Activated CD4-positive, alpha-beta T cell treated with anti-CD3 and anti-CD28 coated beads, Interleukin-2, amount 10 ng/mL, durations not matched to agents 24 days and 14 days (primary cell): ENCODE measurements at regions not wholly inside any gene's neighbourhood (a gene's known extent, or its start where the extent isn't known, plus 50 kb on each side); places are given as distances from the start of the nearest gene placed in this dataset.

Experiments used
- DNase-seq: peaks from one replicate; pipeline ENCODE4 v3.0.0; 2022
- H3K27ac Mint-ChIP-seq: one replicate; pipeline ENCODE4 v1.8.0; 2022; ENCODE audit warnings: mild to moderate bottlenecking, mixed read lengths
- H3K27me3 Mint-ChIP-seq: one replicate; pipeline ENCODE4 v1.8.0; 2022; ENCODE audit warnings: mixed read lengths
- H3K36me3 Mint-ChIP-seq: one replicate; pipeline ENCODE4 v1.8.0; 2022; ENCODE audit warnings: low read depth, mild to moderate bottlenecking, mixed read lengths
- H3K4me1 Mint-ChIP-seq: one replicate; pipeline ENCODE4 v1.8.0; 2021; ENCODE audit warnings: mixed read lengths
- H3K4me3 Mint-ChIP-seq: one replicate; pipeline ENCODE4 v1.8.0; 2022; ENCODE audit warnings: mild to moderate bottlenecking, moderate library complexity, mixed read lengths
- H3K9me3 Mint-ChIP-seq: one replicate; pipeline ENCODE4 v1.8.0; 2021; ENCODE audit warnings: mixed read lengths
- intact Hi-C: fragments of 100-400 bp; cut with micrococcal nuclease; formaldehyde crosslinking; loops from one replicate; pipeline ENCODE4 v1.15.1; 2023

- Mint-ChIP-seq H3K4me3 (no peak overlapping the region), H3K27ac (no peak overlapping the region), H3K27me3 (no peaks in the 10 kb centered on the region), H3K9me3 (peaks cover 6% of the 10 kb centered on the region), H3K36me3 (no peaks in the 10 kb centered on the region), H3K4me1 (no peaks in the 10 kb centered on the region)
- DNase-seq, result no peak
- intact Hi-C loops, result no loop called here
Measured at GRCh38 chr4:10283761-10284160, 167.2 kb upstream of the WDR1 start.

GRCh38 chr4:10281996-10282395 is 165.4 kb upstream of the WDR1 start:
- no peaks in the 10 kb centered on the region for H3K4me1 Mint-ChIP-seq
- no peak overlapping the region for H3K27ac Mint-ChIP-seq
- H3K36me3 Mint-ChIP-seq, result no peaks in the 10 kb centered on the region
- H3K27me3 Mint-ChIP-seq, result no peaks in the 10 kb centered on the region
- intact Hi-C loops, result no loop called here
- no peak overlapping the region for H3K4me3 Mint-ChIP-seq
- no peak for DNase-seq
- H3K9me3 Mint-ChIP-seq, result peaks cover 6% of the 10 kb centered on the region

- peaks cover 5% of the 10 kb centered on the region for H3K9me3 Mint-ChIP-seq
- no peak overlapping the region for H3K4me3 Mint-ChIP-seq
- no peaks in the 10 kb centered on the region for H3K4me1 Mint-ChIP-seq
- intact Hi-C loops, result no loop called here
- no peak for DNase-seq
- H3K27me3 Mint-ChIP-seq, result peaks cover 3% of the 10 kb centered on the region
- no peaks in the 10 kb centered on the region for H3K36me3 Mint-ChIP-seq
- no peak overlapping the region for H3K27ac Mint-ChIP-seq
Measured at GRCh38 chr4:10279261-10279660, 162.7 kb upstream of the WDR1 start.

- no peak overlapping the region for H3K4me3 Mint-ChIP-seq
- intact Hi-C loops, result no loop called here
- H3K27ac Mint-ChIP-seq, result no peak overlapping the region
- H3K27me3 Mint-ChIP-seq, result peaks cover 3% of the 10 kb centered on the region
- no peak for DNase-seq
- no peaks in the 10 kb centered on the region for H3K9me3 Mint-ChIP-seq
- H3K36me3 Mint-ChIP-seq, result no peaks in the 10 kb centered on the region
- no peaks in the 10 kb centered on the region for H3K4me1 Mint-ChIP-seq
Measured at GRCh38 chr4:10278071-10278470, 161.5 kb upstream of the WDR1 start.

GRCh38 chr4:10276152-10276551 is 159.6 kb upstream of the WDR1 start:
- Mint-ChIP-seq H3K36me3 (no peaks in the 10 kb centered on the region), H3K27me3 (peaks cover 3% of the 10 kb centered on the region), H3K4me1 (no peaks in the 10 kb centered on the region), H3K4me3 (no peak overlapping the region), H3K9me3 (no peaks in the 10 kb centered on the region), H3K27ac (no peak overlapping the region)
- intact Hi-C loops, result no loop called here
- DNase-seq, result no peak

GRCh38 chr4:10275696-10276095 is 159.1 kb upstream of the WDR1 start:
- intact Hi-C loops, result no loop called here
- Mint-ChIP-seq H3K36me3 (no peaks in the 10 kb centered on the region), H3K9me3 (no peaks in the 10 kb centered on the region), H3K4me1 (no peaks in the 10 kb centered on the region), H3K27me3 (peaks cover 3% of the 10 kb centered on the region), H3K4me3 (no peak overlapping the region), H3K27ac (no peak overlapping the region)
- no peak for DNase-seq

GRCh38 chr4:10273030-10273429 is 156.4 kb upstream of the WDR1 start:
- H3K4me3 Mint-ChIP-seq, result no peak overlapping the region
- DNase-seq, result no peak
- H3K9me3 Mint-ChIP-seq, result no peaks in the 10 kb centered on the region
- no peak overlapping the region for H3K27ac Mint-ChIP-seq
- no peaks in the 10 kb centered on the region for H3K4me1 Mint-ChIP-seq
- no peaks in the 10 kb centered on the region for H3K36me3 Mint-ChIP-seq
- intact Hi-C loops, result no loop called here
- H3K27me3 Mint-ChIP-seq, result peaks cover 3% of the 10 kb centered on the region

GRCh38 chr4:10272511-10272910 is 155.9 kb upstream of the WDR1 start:
- intact Hi-C loops, result no loop called here
- Mint-ChIP-seq H3K4me3 (no peak overlapping the region), H3K27me3 (peaks cover 3% of the 10 kb centered on the region), H3K4me1 (no peaks in the 10 kb centered on the region), H3K9me3 (no peaks in the 10 kb centered on the region), H3K27ac (no peak overlapping the region), H3K36me3 (no peaks in the 10 kb centered on the region)
- no peak for DNase-seq

- DNase-seq, result no peak
- no peak overlapping the region for H3K4me3 Mint-ChIP-seq
- no peak overlapping the region for H3K27ac Mint-ChIP-seq
Measured at GRCh38 chr4:10267066-10267465, 150.5 kb upstream of the WDR1 start.

GRCh38 chr4:10260777-10261176 is 144.2 kb upstream of the WDR1 start:
- H3K4me3 Mint-ChIP-seq, result no peak overlapping the region
- H3K36me3 Mint-ChIP-seq, result no peaks in the 10 kb centered on the region
- H3K9me3 Mint-ChIP-seq, result peaks cover 3% of the 10 kb centered on the region
- H3K27me3 Mint-ChIP-seq, result peaks cover 4% of the 10 kb centered on the region
- H3K27ac Mint-ChIP-seq, result no peak overlapping the region
- intact Hi-C loops, result no loop called here
- DNase-seq, result no peak
- no peaks in the 10 kb centered on the region for H3K4me1 Mint-ChIP-seq

More at GRCh38 chr4:10267066-10267465, 150.5 kb upstream of the WDR1 start:
- Mint-ChIP-seq H3K36me3 (no peaks in the 10 kb centered on the region), H3K27me3 (no peaks in the 10 kb centered on the region), H3K9me3 (no peaks in the 10 kb centered on the region), H3K4me1 (no peaks in the 10 kb centered on the region)
- intact Hi-C loops, result no loop called here

- peaks cover 4% of the 10 kb centered on the region for H3K27me3 Mint-ChIP-seq
- H3K4me3 Mint-ChIP-seq, result no peak overlapping the region
- peaks cover 3% of the 10 kb centered on the region for H3K9me3 Mint-ChIP-seq
- H3K36me3 Mint-ChIP-seq, result no peaks in the 10 kb centered on the region
- H3K27ac Mint-ChIP-seq, result no peak overlapping the region
- no peaks in the 10 kb centered on the region for H3K4me1 Mint-ChIP-seq
- no peak for DNase-seq
- intact Hi-C loops, result no loop called here
Measured at GRCh38 chr4:10259976-10260375, 143.4 kb upstream of the WDR1 start.

GRCh38 chr4:10256203-10256602 is 139.6 kb upstream of the WDR1 start:
- H3K27me3 Mint-ChIP-seq, result peaks cover 7% of the 10 kb centered on the region
- no peak for DNase-seq
- no peaks in the 10 kb centered on the region for H3K4me1 Mint-ChIP-seq
- intact Hi-C loops, result no loop called here
- H3K4me3 Mint-ChIP-seq, result no peak overlapping the region
- peaks cover 3% of the 10 kb centered on the region for H3K9me3 Mint-ChIP-seq
- H3K36me3 Mint-ChIP-seq, result no peaks in the 10 kb centered on the region
- no peak overlapping the region for H3K27ac Mint-ChIP-seq

GRCh38 chr4:10253765-10254164 is 137.2 kb upstream of the WDR1 start:
- Mint-ChIP-seq H3K27me3 (peaks cover 9% of the 10 kb centered on the region), H3K4me3 (no peak overlapping the region), H3K27ac (no peak overlapping the region), H3K9me3 (no peaks in the 10 kb centered on the region), H3K36me3 (no peaks in the 10 kb centered on the region), H3K4me1 (no peaks in the 10 kb centered on the region)
- intact Hi-C loops, result no loop called here
- DNase-seq, result no peak

- Mint-ChIP-seq H3K36me3 (no peaks in the 10 kb centered on the region), H3K27ac (no peak overlapping the region)
Measured at GRCh38 chr4:10245751-10246150, 129.2 kb upstream of the WDR1 start.

GRCh38 chr4:10243856-10244255 is 127.3 kb upstream of the WDR1 start:
- H3K4me3 Mint-ChIP-seq, result no peak overlapping the region
- no peaks in the 10 kb centered on the region for H3K4me1 Mint-ChIP-seq
- H3K9me3 Mint-ChIP-seq, result no peaks in the 10 kb centered on the region
- H3K36me3 Mint-ChIP-seq, result no peaks in the 10 kb centered on the region
- no peak overlapping the region for H3K27ac Mint-ChIP-seq
- intact Hi-C loops, result no loop called here
- DNase-seq, result peak; percentile 38
- peaks cover 8% of the 10 kb centered on the region for H3K27me3 Mint-ChIP-seq

More at GRCh38 chr4:10245751-10246150, 129.2 kb upstream of the WDR1 start:
- Mint-ChIP-seq H3K4me3 (no peak overlapping the region), H3K9me3 (no peaks in the 10 kb centered on the region), H3K27me3 (peaks cover 10% of the 10 kb centered on the region), H3K4me1 (no peaks in the 10 kb centered on the region)
- intact Hi-C loops, result no loop called here
- no peak for DNase-seq
